HG03280 (cell line): ENCODE measurements at regions not wholly inside any gene's neighbourhood (a gene's known extent, or its start where the extent isn't known, plus 50 kb on each side); places are given as distances from the start of the nearest gene placed in this dataset.
"Not testable (repeated sequence)": the region's sequence is repeated elsewhere in the genome, so short reads cannot be mapped to it uniquely, and the experiment has no call there.

Source experiments
- ATAC-seq: cut with Tn5 transposase; IDR thresholded peaks from one replicate; pipeline ENCODE4 v1.9.1; 2021; ENCODE audit warnings: mild to moderate bottlenecking, moderate library complexity; ENCODE audit not compliant: unreplicated experiment

DNA sequence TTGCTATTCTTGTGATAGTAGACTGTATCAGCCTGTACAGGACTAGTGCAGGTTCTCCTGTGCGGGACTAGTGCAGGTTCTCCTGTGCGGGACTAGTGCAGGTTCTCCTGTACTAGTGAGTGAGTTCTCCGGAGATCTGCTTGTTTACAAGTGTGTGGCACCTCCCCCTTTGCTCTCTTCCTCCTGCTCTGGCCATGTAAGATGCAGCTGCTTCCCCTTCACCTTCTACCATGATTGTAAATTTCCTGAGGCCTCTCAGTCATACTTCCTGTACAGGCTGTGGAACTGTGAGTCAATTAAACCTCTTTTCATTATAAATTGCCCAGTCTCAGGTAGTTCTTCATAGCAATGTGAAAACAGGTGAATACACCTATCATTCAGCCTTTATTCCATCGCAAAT is 289.6 kb downstream of the TEX29 start:
- ATAC-seq = no peak

DNA sequence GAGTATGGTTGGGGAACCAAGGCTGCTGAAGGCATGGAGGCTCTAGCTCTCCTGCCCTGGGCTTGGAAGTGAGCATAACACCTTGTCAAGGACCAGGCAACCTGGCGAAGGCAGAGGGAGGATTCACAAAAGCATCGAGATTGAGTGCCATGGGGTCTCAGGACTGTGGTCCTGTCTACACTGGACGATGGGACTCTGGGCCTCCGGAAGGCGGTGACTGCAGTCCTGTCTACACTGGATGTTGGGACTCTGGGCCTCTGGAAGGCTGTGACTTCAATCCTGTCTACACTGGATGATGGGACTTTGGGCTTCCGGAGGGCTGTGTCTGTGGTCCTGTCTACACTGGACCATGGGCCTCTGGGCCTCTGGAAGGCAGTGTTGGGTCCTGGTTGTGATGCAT is 290.4 kb downstream of the TEX29 start:
- no peak for ATAC-seq

- no peak for ATAC-seq
Observed at GRCh38 chr13:111611651-111612050, 291.2 kb downstream of the TEX29 start.

GRCh38 chr13:111612886-111613285 is 292.4 kb downstream of the TEX29 start:
- no peak for ATAC-seq

GRCh38 chr13:111614009-111614408 is 293.6 kb downstream of the TEX29 start:
- no peak for ATAC-seq

- ATAC-seq = no peak
Observed at GRCh38 chr13:111614613-111615012, 294.2 kb downstream of the TEX29 start.

- no peak for ATAC-seq
Observed at GRCh38 chr13:111616203-111616602, 295.8 kb downstream of the TEX29 start.

GRCh38 chr13:111620166-111620565 is 299.7 kb downstream of the TEX29 start:
- no peak for ATAC-seq

GRCh38 chr13:111620586-111620985 is 300.1 kb downstream of the TEX29 start:
- ATAC-seq = no peak

GRCh38 chr13:111621164-111621563 is 300.7 kb downstream of the TEX29 start:
- no peak for ATAC-seq

- ATAC-seq = no peak
Observed at GRCh38 chr13:111622051-111622531, 301.6 kb downstream of the TEX29 start.

DNA sequence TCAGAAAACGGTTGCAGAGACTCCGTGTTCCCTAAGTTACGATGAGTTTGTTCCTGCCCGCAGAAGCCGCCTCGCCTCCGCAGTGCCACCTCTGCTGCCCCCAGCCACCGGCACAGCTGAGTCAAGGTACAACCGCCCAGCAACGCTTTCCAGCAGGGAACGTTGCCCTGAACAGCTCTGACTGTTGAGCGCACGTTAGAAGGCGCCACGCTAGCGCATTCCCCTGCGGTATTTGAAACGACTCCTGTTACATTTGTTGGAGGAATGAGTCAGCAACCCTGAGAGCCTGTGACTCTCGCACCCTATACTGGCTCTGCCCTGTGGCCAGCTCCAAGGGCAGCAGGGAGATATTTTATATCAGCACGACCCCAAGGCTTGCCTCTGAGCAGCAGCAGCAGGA is 302.8 kb downstream of the TEX29 start:
- no peak for ATAC-seq

DNA sequence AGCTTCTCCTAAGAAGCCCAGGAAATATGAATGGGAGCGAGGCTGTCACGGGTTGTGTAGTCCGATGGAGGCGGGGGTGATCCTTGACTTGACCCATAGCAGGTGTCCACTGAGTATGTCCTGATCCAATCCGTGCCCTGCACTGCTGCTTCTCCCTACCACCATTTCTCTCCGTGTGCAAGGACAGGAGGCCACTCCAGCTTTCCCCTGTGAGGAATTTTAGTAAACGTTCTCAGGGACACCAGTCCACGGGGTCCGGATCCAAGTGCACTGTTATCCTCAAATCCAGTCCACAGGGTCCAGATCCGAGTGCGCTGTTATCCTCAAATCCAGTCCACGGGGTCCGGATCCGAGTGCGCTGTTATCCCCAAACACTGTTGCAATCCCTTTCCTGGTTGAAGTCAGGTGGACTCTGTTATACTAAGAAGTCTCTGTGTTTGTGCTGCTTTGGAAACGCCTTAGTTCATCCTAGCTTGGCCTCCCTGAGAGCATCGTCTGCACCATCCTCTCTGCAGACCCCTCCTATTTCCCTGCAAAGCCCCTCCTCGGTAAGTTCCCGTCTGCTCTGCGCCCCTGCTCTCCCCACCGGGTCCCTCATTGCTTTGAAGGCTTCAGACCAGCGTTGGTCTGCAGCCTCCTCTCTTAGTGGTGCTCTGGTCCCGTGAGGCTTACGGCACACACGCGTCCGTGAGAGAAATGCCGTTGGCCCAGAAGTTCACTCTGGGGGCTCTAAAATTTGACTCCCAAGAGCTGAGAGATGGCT is 303.5 kb downstream of the TEX29 start:
- ATAC-seq = no peak

GRCh38 chr13:111625526-111626315 is 305.3 kb downstream of the TEX29 start:
- ATAC-seq = no peak

- ATAC-seq = no peak
Observed at GRCh38 chr13:111626371-111627305, 306.2 kb downstream of the TEX29 start.

DNA sequence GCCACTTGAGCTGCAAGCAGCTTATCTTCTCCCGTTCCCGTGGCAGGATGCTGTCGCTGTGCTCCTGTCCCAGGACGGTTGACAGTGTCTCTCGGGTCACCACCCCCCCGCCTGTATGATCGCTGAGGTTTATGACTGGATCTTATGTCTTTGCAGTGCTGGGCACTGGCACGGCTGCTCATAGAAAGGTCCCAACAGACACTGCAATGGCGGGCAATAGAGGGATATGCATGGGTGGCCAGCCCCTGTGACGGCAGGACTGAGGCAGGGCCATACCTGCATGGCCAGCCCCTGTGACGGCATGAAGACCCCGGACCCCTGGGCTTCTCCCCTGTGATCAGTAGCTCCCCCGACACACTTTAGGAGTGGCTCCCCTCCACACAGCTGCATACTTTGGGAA is 307.2 kb downstream of the TEX29 start:
- ATAC-seq = no peak

GRCh38 chr13:111629016-111629415 is 308.6 kb downstream of the TEX29 start:
- no peak for ATAC-seq

DNA sequence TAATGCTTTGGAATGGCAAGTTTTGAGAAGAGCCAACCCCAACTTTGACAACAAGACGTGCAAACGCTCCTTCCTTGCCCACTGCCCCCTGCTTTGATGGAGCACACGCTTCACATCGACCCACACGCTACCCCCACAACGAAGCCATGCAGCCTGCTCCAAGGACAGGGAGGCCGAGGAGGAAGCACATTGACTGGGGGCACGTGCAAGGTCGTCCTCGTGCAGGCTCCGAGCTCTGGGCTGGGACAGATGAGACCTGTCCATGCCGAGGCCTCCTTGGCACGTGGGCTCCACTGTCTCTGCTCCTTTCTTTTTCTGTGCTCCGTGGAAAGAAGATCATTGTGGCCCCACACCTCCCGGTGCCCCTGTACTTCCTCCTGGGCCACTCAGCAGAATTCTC is 309.0 kb downstream of the TEX29 start:
- no peak for ATAC-seq

GRCh38 chr13:111629926-111630325 is 309.5 kb downstream of the TEX29 start:
- no peak for ATAC-seq

- no peak for ATAC-seq
Observed at GRCh38 chr13:111630406-111630805, 310.0 kb downstream of the TEX29 start.

DNA sequence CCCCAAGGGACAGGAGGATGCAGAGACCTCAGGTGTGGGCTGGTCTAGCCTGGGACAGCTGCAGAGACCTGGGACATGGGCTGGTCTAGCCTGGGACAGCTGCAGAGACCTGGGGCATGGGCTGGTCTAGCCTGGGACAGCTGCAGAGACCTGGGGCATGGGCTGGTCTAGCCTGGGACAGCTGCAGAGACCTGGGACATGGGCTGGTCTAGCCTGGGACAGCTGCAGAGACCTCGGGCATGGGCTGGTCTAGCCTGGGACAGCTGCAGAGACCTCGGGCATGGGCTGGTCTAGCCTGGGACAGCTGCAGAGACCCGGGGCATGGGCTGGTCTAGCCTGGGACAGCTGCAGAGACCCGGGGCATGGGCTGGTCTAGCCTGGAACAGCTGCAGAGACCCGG is 310.8 kb downstream of the TEX29 start:
- ATAC-seq = not testable (repeated sequence)
